ENCODE measurements at regions not wholly inside any gene's neighbourhood (a gene's known extent, or its start where the extent isn't known, plus 50 kb on each side); places are given as distances from the start of the nearest gene placed in this dataset.

GRCh38 chr2:204126705-204127104 is 190.1 kb downstream of the ICOS start:
- TF ChIP-seq, protein P1, sequence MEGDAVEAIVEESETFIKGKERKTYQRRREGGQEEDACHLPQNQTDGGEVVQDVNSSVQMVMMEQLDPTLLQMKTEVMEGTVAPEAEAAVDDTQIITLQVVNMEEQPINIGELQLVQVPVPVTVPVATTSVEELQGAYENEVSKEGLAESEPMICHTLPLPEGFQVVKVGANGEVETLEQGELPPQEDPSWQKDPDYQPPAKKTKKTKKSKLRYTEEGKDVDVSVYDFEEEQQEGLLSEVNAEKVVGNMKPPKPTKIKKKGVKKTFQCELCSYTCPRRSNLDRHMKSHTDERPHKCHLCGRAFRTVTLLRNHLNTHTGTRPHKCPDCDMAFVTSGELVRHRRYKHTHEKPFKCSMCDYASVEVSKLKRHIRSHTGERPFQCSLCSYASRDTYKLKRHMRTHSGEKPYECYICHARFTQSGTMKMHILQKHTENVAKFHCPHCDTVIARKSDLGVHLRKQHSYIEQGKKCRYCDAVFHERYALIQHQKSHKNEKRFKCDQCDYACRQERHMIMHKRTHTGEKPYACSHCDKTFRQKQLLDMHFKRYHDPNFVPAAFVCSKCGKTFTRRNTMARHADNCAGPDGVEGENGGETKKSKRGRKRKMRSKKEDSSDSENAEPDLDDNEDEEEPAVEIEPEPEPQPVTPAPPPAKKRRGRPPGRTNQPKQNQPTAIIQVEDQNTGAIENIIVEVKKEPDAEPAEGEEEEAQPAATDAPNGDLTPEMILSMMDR (IDR thresholded peaks at IDR 0.05; ENCODE audit: borderline replicate concordance, insufficient read depth, low read depth, low read length), result no peak

GRCh38 chr2:204127238-204127637 is 190.7 kb downstream of the ICOS start:
- TF ChIP-seq, protein P1 (IDR thresholded peaks at IDR 0.05; ENCODE audit: borderline replicate concordance, insufficient read depth, low read depth, low read length), result no peak

More at GRCh38 chr2:204126705-204127104, 190.1 kb downstream of the ICOS start:
- H3K4me3 ChIP-seq (ENCODE audit: low read depth, low read length), result no peak overlapping the region

DNA sequence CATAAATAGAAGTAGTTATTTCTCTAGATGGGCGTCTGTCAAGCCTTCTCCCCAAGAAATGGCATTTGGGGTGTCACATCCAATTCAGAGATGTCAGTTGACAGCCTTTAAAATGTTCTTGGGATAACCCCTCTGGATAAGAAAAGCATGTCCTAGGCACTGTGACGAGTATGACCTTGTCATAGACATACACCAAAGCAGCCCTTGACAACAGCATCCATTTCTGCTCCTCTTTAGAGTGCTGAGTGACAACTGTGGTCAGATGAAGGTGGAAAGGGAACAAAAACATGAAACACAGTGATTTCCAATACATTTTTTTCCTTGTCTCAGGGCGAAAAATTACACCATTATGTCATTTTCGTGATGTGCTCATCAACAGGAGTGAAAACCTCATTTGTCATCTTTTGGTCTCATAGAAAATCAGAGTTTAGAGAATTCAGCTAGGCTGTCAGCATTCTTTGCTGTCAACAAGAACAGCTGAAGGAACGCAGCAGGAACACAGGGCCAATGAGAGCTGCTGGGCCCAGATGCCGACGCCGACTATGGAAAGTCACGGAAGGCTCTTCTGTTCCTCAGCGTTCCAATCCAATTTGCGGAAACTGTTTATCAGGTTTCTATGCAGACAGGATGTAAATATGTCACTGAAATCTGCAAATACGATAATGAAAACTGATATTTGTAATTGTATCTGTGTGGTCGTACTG is 193.2 kb downstream of the ICOS start:
- TF ChIP-seq, protein P1 (IDR thresholded peaks at IDR 0.05; ENCODE audit: borderline replicate concordance, insufficient read depth, low read depth, low read length), result no peak
- H3K4me3 ChIP-seq (ENCODE audit: low read depth, low read length), result no peak overlapping the region

More at GRCh38 chr2:204127238-204127637, 190.7 kb downstream of the ICOS start:
- H3K4me3 ChIP-seq (ENCODE audit: low read depth, low read length), result no peak overlapping the region

DNA sequence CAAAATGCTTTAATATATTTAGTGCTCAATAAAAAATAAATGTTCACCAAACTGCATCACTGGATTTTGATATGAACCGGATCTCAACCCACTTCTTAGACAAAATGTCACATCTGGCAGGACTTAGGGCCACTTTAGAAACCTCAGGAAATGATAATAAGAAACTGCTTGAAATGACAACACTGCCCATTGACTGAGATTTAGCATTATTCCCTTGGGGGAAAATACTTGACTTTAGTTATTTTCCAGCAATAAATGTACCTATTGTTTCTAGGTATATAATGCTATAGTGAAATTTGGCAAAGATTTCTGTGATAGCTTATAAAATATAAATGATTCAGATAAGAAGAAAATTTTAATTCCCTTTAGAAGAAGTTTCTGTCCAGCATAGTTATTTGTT is 195.1 kb downstream of the ICOS start:
- H3K4me3 ChIP-seq (ENCODE audit: low read depth, low read length), result no peak overlapping the region
- TF ChIP-seq, protein P1 (IDR thresholded peaks at IDR 0.05; ENCODE audit: borderline replicate concordance, insufficient read depth, low read depth, low read length), result no peak

DNA sequence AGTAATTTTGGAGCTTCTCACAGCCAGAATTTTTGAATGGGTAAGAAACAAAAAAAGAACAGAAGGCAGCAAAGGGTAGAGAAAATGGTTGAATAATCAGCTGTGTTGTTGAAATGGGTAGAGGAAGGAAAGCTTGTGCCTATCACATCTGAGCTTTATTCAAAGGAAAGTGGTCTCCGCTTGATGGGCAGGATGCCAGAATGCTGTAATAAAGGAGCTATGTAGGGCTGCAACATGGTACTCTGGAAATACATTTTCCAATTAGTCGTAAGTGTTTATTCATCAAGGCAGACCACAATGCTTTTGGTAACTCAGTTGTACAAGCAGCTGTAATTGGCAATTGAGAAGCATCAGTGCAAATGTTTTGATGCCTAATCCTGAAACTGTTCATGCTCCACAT is 196.9 kb downstream of the ICOS start:
- H3K4me3 ChIP-seq (ENCODE audit: low read depth, low read length), result no peak overlapping the region
- TF ChIP-seq, protein P1 (IDR thresholded peaks at IDR 0.05; ENCODE audit: borderline replicate concordance, insufficient read depth, low read depth, low read length), result no peak

DNA sequence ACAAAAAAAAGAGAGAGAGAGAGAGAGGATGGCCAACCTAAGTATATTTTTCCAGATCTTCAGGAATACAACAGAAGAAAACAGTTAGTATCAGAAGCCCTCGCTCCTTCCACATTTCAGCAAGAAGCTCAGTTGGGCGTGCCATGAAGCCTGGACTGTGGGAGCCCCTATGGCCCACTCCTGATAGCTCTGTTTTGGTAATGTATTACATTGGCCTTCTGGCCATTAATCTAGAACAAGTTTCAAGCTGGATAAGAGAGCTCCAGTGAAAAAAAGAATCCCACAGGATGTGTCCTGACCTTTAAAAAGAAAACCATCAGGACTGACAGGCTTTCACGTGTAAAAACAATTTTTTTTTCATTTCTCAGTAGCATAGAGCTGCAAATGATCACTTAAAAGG is 197.9 kb downstream of the ICOS start:
- no peak overlapping the region for H3K4me3 ChIP-seq (ENCODE audit: low read depth, low read length)
- TF ChIP-seq, protein P1 (IDR thresholded peaks at IDR 0.05; ENCODE audit: borderline replicate concordance, insufficient read depth, low read depth, low read length), result no peak

DNA sequence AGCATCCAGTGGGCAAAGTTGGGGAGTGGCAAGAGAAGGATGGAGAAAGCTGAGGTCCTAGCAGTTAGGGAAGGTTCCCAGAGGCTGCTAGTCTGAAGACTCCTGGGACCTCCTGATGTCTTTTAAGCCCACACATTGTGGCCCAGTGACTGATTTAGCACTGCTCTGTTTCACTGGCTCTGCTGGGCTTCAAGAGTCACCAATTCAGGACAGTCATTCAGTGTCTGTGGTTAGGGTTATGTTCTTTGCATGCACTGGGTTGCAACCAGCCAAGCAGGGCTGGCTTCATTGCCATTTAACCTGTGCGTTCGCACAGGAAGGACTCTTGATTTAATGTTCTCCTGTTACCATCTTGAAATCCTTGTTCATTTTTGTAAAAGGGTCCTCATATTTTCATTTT is 199.2 kb downstream of the ICOS start:
- H3K4me3 ChIP-seq (ENCODE audit: low read depth, low read length), result no peak overlapping the region
- TF ChIP-seq, protein P1 (IDR thresholded peaks at IDR 0.05; ENCODE audit: borderline replicate concordance, insufficient read depth, low read depth, low read length), result no peak

Measured in GM12875 (cell line).